ENCODE measurements at regions not wholly inside any gene's neighbourhood (a gene's known extent, or its start where the extent isn't known, plus 50 kb on each side); places are given as distances from the start of the nearest gene placed in this dataset.
"Not testable (repeated sequence)": the region's sequence is repeated elsewhere in the genome, so short reads cannot be mapped to it uniquely, and the experiment has no call there.

DNA sequence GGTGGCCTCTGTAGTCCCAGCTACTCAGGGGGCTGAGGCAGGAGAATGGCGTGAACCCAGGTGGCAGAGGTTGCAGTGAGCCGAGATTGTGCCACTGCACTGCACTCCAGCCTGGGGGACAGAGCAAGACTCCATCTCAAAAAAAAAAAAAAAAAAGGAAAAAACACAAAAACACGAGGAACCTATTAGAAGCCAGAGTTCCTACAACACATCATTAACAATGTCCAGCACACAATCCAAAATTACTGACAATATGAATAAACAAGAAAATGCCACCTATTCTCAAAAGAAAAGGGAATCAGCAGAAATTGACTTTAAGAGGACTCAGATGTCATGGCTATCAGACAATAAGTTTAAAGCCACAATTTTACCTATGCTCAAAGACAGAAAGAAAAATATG, 57.3 kb upstream of the HS3ST3A1 start:
- not testable (repeated sequence) for DNase-seq

DNA sequence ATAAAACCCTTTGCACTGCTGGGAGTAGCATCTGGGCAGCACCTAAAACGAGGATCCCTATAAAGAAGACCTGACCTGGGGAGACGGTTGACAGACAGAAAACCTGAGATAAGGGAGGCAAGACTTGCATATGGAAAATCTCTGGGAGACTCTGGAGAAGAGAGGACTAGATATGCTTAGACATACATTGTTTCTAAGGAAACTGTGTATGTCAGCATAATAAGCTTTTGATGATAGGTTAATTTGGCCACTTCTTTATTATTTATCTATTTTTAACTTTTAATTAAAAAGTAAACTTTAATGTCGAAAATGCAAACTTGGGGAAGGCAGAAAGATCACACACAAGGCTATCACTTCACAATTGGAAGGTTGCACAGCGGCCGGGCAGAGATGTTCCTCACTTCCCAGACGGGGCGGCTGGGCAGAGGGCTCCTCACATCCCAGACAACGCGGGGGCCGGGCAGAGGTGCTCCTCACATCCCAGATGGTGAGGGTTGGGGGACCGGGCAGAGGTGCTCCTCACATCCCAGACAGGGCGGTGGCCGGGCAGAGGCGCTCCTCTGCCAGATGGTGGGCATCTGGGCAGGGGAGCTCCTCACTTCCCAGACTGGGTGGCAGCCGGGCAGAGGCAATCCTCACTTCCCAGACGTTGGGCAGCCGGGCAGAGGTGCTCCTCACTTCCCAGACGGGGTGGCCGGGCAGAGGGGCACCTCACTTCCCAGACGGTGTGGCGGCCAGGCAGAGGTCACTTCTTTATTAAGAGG, 64.3 kb upstream of the HS3ST3A1 start:
- no peak for DNase-seq

DNA sequence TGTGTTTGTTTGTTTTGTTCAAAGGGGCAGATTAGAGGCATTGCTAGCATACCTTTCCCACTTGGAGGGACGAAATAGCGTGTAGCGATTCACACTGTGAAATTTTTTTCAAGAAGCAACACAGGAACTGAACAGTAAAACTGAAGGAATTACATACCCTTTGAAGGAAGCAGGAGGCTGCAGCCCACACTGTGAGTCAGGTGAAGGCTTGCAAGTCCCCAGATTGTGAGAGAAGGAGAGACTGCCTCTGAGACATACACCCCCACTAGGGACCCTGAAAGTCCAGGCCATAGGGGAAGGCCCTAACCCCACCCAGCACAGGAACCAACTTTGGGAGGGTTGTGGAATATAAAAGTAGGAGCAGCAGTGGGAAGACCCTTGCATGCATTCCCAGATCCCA, 69.6 kb upstream of the HS3ST3A1 start:
- no peak for DNase-seq

DNA sequence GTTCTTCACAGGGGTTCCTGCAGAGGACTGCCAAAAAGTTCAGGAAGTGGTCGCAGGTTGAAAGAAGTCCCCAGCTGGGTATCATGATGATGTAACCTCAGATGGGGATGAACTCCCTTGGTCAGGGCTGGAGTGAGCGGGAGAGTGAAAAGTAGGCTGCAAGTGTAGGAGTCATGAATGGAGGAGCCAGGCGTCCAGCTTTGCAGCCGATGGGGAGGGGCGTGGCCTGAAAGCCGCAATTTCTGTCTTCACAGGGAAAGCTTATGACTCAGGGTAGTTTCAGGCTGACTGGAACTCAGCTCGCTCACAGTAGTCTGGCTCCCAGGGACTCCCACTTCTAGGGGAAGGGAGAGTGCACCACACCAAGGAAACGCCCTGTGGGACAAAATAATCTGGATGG, 70.0 kb upstream of the HS3ST3A1 start:
- no peak for DNase-seq

DNA sequence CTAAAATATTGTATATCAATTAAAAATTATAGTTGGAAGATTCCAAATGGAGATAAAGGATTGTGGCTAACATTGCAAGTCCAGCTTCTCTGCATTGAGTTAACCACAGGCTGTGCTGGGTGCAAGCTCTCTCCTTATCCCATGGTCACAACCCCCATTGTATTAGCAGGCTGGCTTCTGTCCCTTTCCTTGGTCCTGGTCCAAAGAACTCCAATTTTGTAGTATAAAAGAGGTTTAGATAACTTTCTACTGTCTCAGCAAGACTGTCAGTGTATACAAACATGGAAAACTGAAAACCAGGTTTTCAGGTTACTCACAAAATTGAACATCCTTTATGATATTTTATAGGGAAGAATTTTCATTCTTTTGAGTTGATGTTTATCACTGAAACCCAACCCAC, 76.6 kb upstream of the HS3ST3A1 start:
- DNase-seq, result no peak

DNA sequence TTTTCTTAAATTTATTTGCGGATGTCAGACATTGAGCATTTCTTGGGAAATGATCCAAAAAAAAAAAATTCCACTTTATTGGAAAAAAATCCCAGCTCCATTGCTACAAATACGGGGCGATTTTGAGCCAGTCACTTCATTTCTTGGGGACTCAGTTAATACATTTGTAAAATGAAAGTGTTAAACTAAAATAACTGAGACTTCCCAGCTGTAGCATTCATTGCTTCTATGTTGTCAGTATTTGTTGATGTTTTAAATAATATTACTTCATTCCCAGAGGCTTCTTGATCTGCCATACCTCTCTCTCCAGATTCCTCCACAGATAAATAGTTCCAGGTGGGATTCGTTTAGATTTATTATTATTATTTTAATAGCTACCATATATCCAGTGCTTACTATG, 77.1 kb upstream of the HS3ST3A1 start:
- peak; percentile 5 for DNase-seq

DNA sequence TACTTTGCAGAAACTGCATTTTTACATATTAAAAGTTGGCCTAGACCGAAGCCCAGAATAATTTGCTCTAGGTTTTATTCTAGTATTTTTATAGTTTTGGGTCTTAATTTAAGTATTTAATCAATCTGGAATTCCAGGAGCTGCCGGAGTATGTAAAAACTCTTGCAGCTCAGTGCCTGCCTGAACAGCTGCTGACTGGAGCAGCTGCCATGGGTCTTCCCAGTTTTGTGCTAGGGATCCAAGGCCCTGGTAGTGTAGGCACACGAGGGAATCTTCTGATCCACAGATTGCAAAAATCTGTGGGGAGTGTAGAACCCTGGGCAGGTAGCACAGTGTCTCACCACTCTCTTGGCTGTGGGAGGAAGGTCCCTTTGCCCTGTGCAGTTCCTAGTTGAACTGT, 87.0 kb upstream of the HS3ST3A1 start:
- no peak for DNase-seq

DNA sequence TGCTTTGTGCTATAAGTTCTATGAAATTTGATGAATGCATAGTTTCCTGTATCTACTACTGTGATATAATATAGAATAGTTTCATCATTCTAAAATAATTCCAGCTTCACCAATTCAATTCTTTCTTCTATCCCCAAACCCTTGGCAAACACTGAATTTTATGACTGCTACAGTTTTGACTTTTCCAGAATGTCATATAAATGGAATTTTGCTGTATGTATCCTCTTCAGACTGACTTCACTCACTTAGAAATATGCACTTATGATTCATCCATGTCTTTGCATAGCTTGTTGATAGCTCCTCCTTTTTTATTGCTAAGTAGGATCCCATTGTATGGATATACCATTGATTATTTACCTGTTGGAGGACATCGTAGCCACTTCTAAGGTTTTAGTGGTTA, 89.1 kb upstream of the HS3ST3A1 start:
- no peak for DNase-seq

DNA sequence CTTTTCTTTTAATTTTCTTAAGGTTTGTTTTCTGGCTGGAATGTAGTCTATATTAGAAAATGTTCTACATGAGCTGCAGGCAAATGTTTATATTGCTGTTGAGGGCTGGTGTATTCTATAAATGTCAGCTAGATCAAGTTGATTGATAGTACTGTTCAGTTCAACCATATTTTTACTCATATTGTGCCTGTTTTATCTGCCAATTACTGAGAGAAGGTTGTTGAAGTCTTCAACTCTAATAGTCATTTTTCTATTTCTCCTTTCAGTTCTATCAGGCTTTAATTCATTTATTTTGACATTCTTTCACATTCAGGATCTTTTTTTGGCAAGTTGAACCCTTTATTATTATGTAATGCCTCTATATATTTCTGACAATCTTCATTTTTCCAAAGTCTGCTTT, 93.2 kb upstream of the HS3ST3A1 start:
- DNase-seq, result no peak

DNA sequence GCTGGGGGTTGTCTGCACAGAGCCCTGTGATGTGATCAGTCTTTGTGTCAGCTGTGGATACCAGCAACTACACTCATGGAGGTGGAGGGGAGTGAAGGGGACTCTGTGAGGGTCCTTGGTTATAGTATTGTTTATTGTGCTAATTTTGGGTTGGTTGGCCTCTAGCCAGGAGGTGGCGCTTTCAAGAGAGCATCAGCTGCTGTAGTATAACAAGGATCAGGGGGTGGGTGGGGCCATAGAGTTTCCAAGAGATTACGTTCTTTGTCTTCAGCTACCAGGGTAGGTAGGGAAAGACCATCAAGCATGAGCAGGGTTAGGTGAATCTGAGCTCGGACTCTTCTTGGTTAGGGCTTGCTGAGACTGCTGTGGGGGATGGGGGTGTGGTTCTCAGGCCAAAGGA, 97.1 kb upstream of the HS3ST3A1 start:
- no peak for DNase-seq

DNA sequence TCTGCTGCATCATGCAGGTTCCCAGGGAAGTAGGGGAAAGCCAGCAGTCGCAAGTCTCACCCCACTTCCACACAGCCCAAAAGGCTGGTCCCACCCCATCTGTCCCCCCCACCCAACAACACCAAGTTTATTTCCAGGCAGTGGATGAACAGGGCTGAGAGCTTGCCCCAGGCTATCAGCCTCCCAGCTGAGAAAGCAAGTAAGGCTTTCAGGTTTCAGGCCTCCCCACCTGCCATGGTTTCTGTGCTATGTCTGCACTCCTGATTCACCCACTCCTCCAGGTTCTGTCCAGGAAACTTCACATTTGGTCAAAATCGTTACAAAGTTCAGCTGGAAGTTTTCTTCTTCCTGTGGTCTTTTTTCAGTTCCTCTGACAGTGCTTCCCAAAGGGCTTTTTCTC, 97.5 kb upstream of the HS3ST3A1 start:
- DNase-seq, result no peak

DNA sequence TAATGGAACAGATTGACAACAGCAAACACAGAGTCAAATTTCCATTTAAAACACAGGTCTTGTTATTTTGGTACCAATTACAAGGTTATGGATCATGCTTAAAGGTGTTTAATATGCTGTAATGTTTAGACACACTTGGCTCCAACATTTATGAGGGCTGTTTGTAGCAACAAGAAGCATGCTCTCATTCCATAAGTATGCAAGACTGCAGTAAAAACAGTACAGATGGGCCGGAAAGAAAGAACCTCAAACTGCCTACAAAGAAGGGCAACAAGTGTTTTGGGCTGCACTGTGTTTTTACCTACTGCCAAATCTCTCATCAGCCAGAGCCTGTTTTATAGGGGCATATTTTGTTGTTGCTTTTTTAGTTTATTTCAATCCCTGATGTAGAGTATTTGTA, 100.5 kb upstream of the HS3ST3A1 start:
- no peak for DNase-seq

DNA sequence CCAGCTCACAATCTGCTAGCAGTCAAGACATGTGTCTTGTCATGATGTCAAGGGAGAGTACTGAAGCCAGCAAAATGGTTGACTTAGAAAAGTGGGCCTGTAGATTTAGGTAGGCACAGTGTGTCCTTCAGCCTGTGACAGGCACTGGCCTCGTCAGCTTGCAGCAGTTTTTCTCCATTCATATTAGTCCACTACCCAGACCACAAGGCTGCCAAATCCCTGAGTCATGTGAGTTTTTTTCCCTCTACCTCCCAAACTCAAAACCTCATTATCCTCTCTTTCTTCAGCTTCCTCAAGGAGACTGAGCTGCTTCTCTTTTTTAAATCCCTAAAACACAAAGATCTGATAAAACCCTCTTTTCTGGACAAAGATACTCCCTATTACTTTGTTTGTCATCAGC, 102.6 kb upstream of the HS3ST3A1 start:
- no peak for DNase-seq

DNA sequence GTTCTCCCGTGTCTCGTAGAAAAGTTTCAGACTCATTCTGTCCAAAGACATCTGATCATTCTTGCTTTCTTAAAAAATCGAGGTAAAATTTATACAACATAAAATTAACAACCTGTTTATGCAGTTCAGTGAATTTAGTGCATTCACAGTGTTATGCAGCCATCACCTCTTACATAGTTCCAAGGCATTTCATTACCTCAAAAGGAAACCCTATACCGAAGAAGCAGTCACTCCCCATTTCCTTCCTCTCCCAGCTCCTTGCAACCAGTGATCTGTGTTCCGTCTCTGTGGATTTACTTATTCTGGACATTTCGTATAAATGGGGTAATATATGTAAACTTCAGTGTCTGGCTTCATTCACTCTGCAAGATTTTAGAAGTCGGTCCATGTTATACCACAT, 103.5 kb upstream of the HS3ST3A1 start:
- no peak for DNase-seq

DNA sequence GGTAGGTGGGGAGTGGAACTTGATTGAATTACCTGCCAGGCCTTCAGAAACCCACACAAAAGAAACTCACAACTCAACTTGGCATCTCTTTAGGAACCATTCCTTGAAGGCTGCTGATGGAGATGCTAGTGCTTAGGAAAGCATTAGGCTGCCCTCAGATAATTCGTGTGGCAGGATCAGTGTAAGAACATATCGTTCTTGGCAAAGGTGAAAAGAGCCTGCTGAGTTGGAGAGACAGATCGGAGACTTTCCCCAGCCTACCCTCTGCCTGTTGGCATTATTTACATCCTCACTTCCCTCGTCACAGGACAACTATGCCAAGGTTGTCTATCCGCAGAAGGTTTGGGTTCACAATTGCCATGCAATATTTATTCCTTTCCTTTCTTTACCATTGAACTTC, 120.0 kb upstream of the HS3ST3A1 start:
- DNase-seq, result no peak

DNA sequence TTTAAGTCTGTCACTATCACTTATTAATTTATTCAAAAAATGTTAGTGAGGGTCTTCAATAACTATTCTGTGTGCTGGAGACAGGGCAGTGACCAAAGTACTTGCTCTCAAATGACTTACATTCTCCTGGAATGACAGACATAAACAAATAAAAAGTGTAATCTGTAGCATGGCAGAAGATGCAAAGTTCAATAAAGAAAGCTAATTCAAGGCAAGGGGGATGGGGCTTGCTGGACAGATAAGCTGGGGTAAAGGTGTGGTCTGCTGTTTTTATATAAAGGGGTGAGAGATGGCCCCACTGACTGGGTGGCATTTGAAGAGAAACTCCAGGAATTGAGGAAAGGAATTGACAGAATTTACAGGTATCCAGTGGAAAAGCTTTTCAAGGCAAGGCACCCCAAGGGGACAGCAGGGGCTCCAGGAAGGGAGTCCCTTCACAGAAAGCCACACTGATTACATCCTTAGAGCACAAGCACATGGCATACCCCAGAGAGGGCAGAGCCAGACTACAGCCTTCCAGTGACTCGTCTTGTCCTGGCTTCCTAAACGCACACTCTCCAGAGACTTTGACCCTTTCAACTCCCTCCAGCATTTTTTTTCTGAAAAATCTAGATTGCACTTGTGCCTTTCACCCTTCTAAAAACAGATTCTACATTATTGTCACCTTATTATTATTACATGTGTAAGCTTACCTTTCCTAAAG, 123.7 kb upstream of the HS3ST3A1 start:
- no peak for DNase-seq

DNA sequence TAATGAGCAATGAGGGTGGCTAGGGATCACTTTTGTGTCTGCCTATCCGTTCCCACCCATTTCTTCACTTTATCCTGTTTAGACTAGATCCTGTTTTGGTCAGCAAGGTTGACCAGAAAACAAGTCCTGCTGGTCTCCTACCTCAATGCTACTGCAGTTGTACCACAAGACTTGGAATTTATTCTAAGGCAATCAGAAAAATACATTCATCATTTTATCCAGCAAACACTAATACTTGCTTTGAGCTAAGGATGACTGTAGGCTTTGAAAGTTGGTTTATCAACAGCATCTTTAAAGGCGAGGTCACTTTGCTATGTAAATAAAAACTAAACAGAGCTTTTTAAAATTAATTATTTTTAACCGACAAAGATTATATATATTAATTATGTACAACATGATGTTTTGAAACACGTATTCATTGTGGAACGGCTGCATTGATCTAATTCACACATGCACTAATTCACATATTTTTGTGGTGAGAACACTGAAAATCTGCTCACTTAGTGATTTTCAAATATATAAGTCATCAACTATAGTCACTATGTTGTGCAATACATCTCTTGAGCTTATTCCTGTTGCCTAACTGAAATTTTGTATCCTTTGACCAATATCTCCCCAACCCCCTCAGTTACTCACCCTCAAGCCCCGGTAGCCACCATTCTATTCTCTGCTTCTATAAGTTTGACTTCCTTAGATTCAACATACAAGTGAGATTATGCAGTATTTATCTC, 125.9 kb upstream of the HS3ST3A1 start:
- DNase-seq, result no peak

DNA sequence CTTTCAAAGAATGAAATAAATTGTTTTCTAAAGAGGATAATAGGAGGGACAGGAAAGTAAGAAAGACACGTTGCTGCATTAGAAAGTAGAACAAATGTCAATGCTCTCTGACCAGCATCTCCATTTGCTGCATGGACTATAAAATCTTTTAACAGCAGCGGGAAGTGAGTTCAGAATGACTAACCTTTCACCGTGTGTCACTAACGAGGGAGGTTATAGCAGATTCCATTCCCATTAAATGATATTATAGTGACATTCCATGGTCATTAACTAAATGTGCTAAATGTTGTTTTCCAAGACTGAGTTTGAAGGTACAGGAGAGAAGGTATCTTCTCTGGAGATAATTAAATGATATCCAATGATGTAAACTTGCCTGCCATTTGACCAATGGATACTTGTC, 127.1 kb upstream of the HS3ST3A1 start:
- DNase-seq, result no peak

DNA sequence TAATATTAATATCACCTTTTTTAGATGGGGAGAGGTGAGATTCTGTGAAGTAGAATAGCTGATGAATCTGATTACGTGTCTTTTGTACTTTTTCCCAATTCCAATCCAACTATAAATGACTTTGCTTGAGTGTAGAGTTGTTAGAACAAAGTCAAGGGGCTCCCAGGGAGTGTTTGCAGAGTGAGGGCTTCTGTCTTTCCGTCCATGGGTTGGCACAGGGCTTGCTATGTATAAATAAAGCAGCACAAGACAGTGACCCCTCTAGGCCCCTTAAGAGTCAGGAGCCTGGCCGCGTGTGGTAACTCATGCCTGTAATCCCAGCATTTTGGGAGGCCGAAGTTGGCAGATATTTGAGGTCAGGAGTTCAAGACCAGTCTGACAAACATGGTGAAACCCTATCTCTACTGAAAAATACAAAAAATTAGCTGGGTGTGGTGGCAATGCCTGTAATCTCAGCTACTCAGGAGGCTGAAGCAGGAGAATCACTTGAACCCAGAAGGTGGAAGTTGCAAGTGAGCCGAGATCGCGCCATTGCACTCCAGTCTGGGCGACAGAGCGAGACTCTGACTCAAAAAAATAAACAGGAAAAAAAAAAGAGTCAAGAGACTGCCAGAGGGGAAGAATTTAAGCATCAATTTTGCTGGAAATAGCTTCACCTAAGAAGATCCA, 127.9 kb upstream of the HS3ST3A1 start:
- no peak for DNase-seq

DNA sequence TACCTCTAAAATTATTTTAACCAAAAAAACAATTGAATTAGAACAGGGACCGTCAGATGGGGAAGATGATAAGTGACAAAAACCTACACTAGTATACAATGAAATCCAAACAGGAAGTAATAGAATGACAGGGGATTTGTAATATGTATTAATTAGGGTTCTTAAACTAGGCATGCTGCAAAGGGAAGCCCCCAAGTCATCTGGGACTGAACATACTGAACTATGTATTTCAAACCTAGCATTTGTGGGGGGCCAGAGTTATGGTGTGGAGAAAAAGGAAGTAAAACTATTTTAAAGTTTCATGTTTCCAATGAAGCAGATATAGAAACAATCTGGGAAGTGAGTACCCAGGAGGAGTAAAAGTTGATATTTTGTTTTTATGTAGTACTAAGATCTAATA, 133.2 kb upstream of the HS3ST3A1 start:
- no peak for DNase-seq

DNA sequence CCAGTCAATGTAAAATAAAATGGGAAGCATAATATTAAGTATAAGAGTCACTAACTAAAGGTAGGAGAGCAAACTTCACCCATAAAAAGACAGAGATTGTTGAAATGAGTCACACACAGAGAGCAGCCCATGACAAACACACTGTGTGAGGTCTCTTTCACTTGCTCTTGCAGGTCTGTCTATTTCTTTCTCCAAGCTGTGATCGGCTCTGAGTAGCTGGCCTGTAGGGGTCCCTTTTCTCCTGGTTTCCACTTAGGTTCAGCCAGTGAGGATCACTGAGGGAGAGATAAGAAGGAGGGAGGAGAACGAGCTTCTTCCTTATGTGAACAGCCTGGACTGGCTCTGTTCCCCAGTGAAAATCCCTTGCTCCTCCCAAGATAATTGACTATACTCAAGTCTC, 133.7 kb upstream of the HS3ST3A1 start:
- peak; percentile 2 for DNase-seq

DNA sequence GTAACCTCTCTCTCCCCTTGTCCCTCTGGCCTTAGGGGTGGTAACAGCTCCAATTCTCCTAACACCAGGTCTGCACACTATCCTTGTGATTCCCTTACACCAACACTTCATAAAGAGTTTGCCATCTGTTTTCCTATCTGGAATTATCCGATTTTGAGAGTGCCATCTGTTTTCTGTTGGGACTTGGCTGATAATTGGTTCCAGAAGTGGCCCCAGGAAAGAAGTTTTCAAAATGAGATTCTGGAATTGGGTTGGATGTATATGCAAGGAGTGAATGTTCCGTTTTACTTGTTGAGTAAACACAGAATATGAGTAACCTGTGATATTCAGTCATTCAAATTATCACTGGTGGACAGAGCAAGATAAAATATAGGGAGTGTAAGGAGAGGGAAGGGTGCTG, 134.1 kb upstream of the HS3ST3A1 start:
- no peak for DNase-seq

DNA sequence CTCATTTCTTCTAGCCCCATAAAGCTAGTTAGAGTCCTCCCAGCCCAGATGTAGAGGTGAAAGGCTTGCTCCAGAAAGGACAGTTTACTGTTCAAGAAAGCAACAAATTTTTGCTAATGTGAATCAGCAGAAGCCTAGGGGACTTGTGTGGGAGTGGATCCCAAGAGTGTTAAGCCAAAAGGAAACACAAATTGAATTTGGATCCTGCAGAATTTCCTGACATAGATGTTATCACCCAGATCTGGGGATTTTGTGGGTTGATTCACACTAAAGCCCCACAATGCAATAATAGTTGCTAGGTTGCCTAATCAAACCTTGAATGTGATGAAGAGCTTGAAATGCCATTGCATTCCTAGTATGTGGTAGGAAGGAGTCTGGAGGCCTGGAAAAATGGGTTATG, 135.2 kb upstream of the HS3ST3A1 start:
- DNase-seq, result no peak

Measured in muscle of arm (tissue), 1 donor.